ENCODE measurements at regions not wholly inside any gene's neighbourhood (a gene's known extent, or its start where the extent isn't known, plus 50 kb on each side); places are given as distances from the start of the nearest gene placed in this dataset.

GRCh38 chrY:7672796-7673195 is 761.2 kb upstream of the AMELY start:
- no peak for TF ChIP-seq CTCF (IDR thresholded peaks at IDR 0.05 in 8 of 11, conservative IDR thresholded peaks at IDR 0.05 in 3 of 11)
- no peak for TF ChIP-seq POLR2AphosphoS5 (IDR thresholded peaks at IDR 0.05)
- TF ChIP-seq POLR2A (IDR thresholded peaks at IDR 0.05) = no peak
- Histone ChIP-seq H3K4me3 (no peak overlapping the region), H3K4me1 (no peaks in the 10 kb centered on the region), H3K27ac (no peak overlapping the region), H3K27me3 (replicated peaks in 1 of 7) (no peaks in the 10 kb centered on the region), H3K36me3 (no peaks in the 10 kb centered on the region), H3K9me3 (no peaks in the 10 kb centered on the region)
- 94 to 100% (median 95%) methylated on average over 7 to 15 of the region's 15 CpGs; no CpG with 5 or more reads in 2 of the 5 donors for WGBS, 5 donors
- no peak for DNase-seq
- intact Hi-C loops (cut with DNase I; ENCODE audit: low total_unique reads) = no loop called here

GRCh38 chrY:7663261-7663660 is 751.7 kb upstream of the AMELY start:
- Histone ChIP-seq H3K27ac (no peak overlapping the region), H3K4me1 (no peaks in the 10 kb centered on the region), H3K27me3 (replicated peaks in 1 of 7) (no peaks in the 10 kb centered on the region), H3K4me3 (no peak overlapping the region), H3K9me3 (no peaks in the 10 kb centered on the region), H3K36me3 (no peaks in the 10 kb centered on the region)
- TF ChIP-seq CTCF (IDR thresholded peaks at IDR 0.05 in 8 of 11, conservative IDR thresholded peaks at IDR 0.05 in 3 of 11) = no peak
- TF ChIP-seq POLR2A (IDR thresholded peaks at IDR 0.05) = no peak
- no peak for TF ChIP-seq POLR2AphosphoS5 (IDR thresholded peaks at IDR 0.05)
- WGBS, 5 donors = 79 to 82% (median 82%) methylated on average over 4 of the region's 4 CpGs; no CpG with 5 or more reads in 2 of the 5 donors
- no peak for DNase-seq
- intact Hi-C loops (cut with DNase I; ENCODE audit: low total_unique reads) = no loop called here

- Histone ChIP-seq H3K27me3 (replicated peaks in 1 of 7) (no peaks in the 10 kb centered on the region), H3K36me3 (no peaks in the 10 kb centered on the region), H3K4me3 (no peak overlapping the region), H3K27ac (no peak overlapping the region), H3K4me1 (no peaks in the 10 kb centered on the region), H3K9me3 (no peaks in the 10 kb centered on the region)
- intact Hi-C loops (cut with DNase I; ENCODE audit: low total_unique reads) = no loop called here
- 74 to 80% (median 78%) methylated on average over 3 to 5 of the region's 5 CpGs; no CpG with 5 or more reads in 2 of the 5 donors for WGBS, 5 donors
- DNase-seq = no peak
- TF ChIP-seq POLR2AphosphoS5 (IDR thresholded peaks at IDR 0.05) (no peak), POLR2A (IDR thresholded peaks at IDR 0.05) (no peak), CTCF (IDR thresholded peaks at IDR 0.05 in 8 of 11, conservative IDR thresholded peaks at IDR 0.05 in 3 of 11) (no peak)
Measured at GRCh38 chrY:7659047-7659446, 747.5 kb upstream of the AMELY start.

GRCh38 chrY:7656596-7656995 is 745.0 kb upstream of the AMELY start:
- Histone ChIP-seq H3K27ac (no peak overlapping the region), H3K4me1 (no peaks in the 10 kb centered on the region), H3K27me3 (replicated peaks in 1 of 7) (no peaks in the 10 kb centered on the region), H3K4me3 (no peak overlapping the region), H3K36me3 (no peaks in the 10 kb centered on the region), H3K9me3 (no peaks in the 10 kb centered on the region)
- WGBS, 5 donors = 82 to 88% (median 83%) methylated on average over 5 of the region's 5 CpGs; no CpG with 5 or more reads in 2 of the 5 donors
- no peak for DNase-seq
- intact Hi-C loops (cut with DNase I; ENCODE audit: low total_unique reads) = no loop called here
- no peak for TF ChIP-seq POLR2A (IDR thresholded peaks at IDR 0.05)
- TF ChIP-seq CTCF (IDR thresholded peaks at IDR 0.05 in 8 of 11, conservative IDR thresholded peaks at IDR 0.05 in 3 of 11) = no peak
- no peak for TF ChIP-seq POLR2AphosphoS5 (IDR thresholded peaks at IDR 0.05)
